ENCODE measurements at regions not wholly inside any gene's neighbourhood (a gene's known extent, or its start where the extent isn't known, plus 50 kb on each side); places are given as distances from the start of the nearest gene placed in this dataset.

- TF ChIP-seq EZH2phosphoT487 (IDR thresholded peaks at IDR 0.05; ENCODE audit: insufficient read depth, low read depth): no peak
- no peak for TF ChIP-seq EZH2 (IDR thresholded peaks at IDR 0.05; ENCODE audit: insufficient read depth, poor library complexity, severe bottlenecking)
Observed at GRCh38 chr12:128140551-128140950, 126.4 kb upstream of the TMEM132C start.

Measured in GM23248 (cell line).